H9 (cell line): ENCODE measurements at regions not wholly inside any gene's neighbourhood (a gene's known extent, or its start where the extent isn't known, plus 50 kb on each side); places are given as distances from the start of the nearest gene placed in this dataset.

Experiments
- DNase-seq: peaks from one replicate; pipeline ENCODE4 v3.0.0-alpha.2; 2017
- H2AFZ ChIP-seq: one replicate; pipeline ENCODE4 v1.6.1; 2013; ENCODE audit warnings: mild to moderate bottlenecking, low read length, control low read depth, moderate library complexity
- H2AK5ac ChIP-seq: 2 replicates; pipeline ENCODE4 v1.6.1; 2013; ENCODE audit warnings: low read length, control low read depth, mixed read lengths; ENCODE audit not compliant: insufficient read length
- H2BK120ac ChIP-seq: one replicate; pipeline ENCODE4 v1.6.1; 2013; ENCODE audit warnings: low read depth, mild to moderate bottlenecking, low read length, control low read depth, inconsistent platforms; ENCODE audit not compliant: poor library complexity, severe bottlenecking
- H2BK12ac ChIP-seq: 2 replicates; pipeline ENCODE4 v1.6.1; 2013; ENCODE audit warnings: low read length, control low read depth, mixed read lengths, low read depth; ENCODE audit not compliant: insufficient read length
- H2BK15ac ChIP-seq: 2 replicates; pipeline ENCODE4 v1.6.1; 2013; ENCODE audit warnings: low read depth, low read length, control low read depth
- H2BK20ac ChIP-seq: one replicate; pipeline ENCODE4 v1.6.1; 2013; ENCODE audit warnings: low read depth, mild to moderate bottlenecking, low read length, control low read depth, inconsistent platforms; ENCODE audit not compliant: poor library complexity, severe bottlenecking
- H2BK5ac ChIP-seq: 2 replicates; pipeline ENCODE4 v1.6.1; 2013; ENCODE audit warnings: low read length, control low read depth, mixed read lengths; ENCODE audit not compliant: insufficient read length
- H3K14ac ChIP-seq: 2 replicates; pipeline ENCODE4 v1.6.1; 2013; ENCODE audit warnings: low read length, control low read depth; ENCODE audit not compliant: insufficient read depth
- H3K18ac ChIP-seq: 2 replicates; pipeline ENCODE4 v1.6.1; 2013; ENCODE audit warnings: low read depth, mild to moderate bottlenecking, mixed read lengths, low read length, control low read depth; ENCODE audit not compliant: insufficient read length
- H3K23ac ChIP-seq: 2 replicates; pipeline ENCODE4 v1.6.1; 2013; ENCODE audit warnings: low read length, control low read depth, mixed read lengths, low read depth; ENCODE audit not compliant: insufficient read length
- H3K23me2 ChIP-seq: 2 replicates; pipeline ENCODE4 v1.6.1; 2013; ENCODE audit warnings: low read depth, mild to moderate bottlenecking, mixed read lengths, low read length, control low read depth; ENCODE audit not compliant: insufficient read length, poor library complexity, severe bottlenecking
- H3K27ac ChIP-seq: 2 replicates; pipeline ENCODE4 v1.5.1; 2013; ENCODE audit warnings: low read length, control low read depth, mixed read lengths, low read depth; ENCODE audit not compliant: insufficient read length
- H3K27me3 ChIP-seq: 2 replicates; pipeline ENCODE4 v1.6.1; 2013; ENCODE audit warnings: low read length, control low read depth, inconsistent platforms; ENCODE audit not compliant: insufficient read depth
- H3K4ac ChIP-seq: 2 replicates; pipeline ENCODE4 v1.6.1; 2013; ENCODE audit warnings: low read depth, mild to moderate bottlenecking, control low read depth, inconsistent platforms, low read length, moderate library complexity
- H3K4me1 ChIP-seq: 2 replicates; pipeline ENCODE4 v1.6.1; 2013; ENCODE audit warnings: low read length, control low read depth, inconsistent platforms; ENCODE audit not compliant: insufficient read depth
- H3K4me2 ChIP-seq: 2 replicates; pipeline ENCODE4 v1.6.1; 2013; ENCODE audit warnings: low read length, control low read depth, mixed read lengths; ENCODE audit not compliant: insufficient read length, insufficient read depth
- H3K56ac ChIP-seq: 2 replicates; pipeline ENCODE4 v1.6.1; 2013; ENCODE audit warnings: low read depth, mild to moderate bottlenecking, mixed read lengths, low read length, control low read depth; ENCODE audit not compliant: insufficient read length
- H3K79me1 ChIP-seq: 2 replicates; pipeline ENCODE4 v1.6.1; 2013; ENCODE audit warnings: low read depth, mild to moderate bottlenecking, moderate library complexity, low read length, control low read depth, inconsistent platforms; ENCODE audit not compliant: insufficient read depth, poor library complexity, severe bottlenecking
- H3K79me2 ChIP-seq: 2 replicates; pipeline ENCODE4 v1.6.1; 2013; ENCODE audit warnings: low read length, control low read depth, inconsistent platforms; ENCODE audit not compliant: insufficient read depth
- H3K9ac ChIP-seq: 2 replicates; pipeline ENCODE4 v1.6.1; 2013; ENCODE audit warnings: low read length, control low read depth, mixed read lengths; ENCODE audit not compliant: insufficient read length; ENCODE audit errors: extremely low read depth
- H3K9me3 ChIP-seq: one replicate; pipeline ENCODE4 v1.6.1; 2013; ENCODE audit warnings: low read depth, low read length, inconsistent platforms; ENCODE audit not compliant: control insufficient read depth
- H3T11ph ChIP-seq: one replicate; pipeline ENCODE4 v1.6.1; 2013; ENCODE audit warnings: mild to moderate bottlenecking, low read length, control low read depth, inconsistent platforms
- H4K20me1 ChIP-seq: one replicate; pipeline ENCODE4 v1.6.1; 2013; ENCODE audit not compliant: control insufficient read depth, insufficient read length, insufficient read depth
- H4K5ac ChIP-seq: 2 replicates; pipeline ENCODE4 v1.6.1; 2013; ENCODE audit warnings: low read depth, mild to moderate bottlenecking, mixed read lengths, low read length, control low read depth; ENCODE audit not compliant: insufficient read length
- H4K8ac ChIP-seq: replicated peaks from 2 replicates; pipeline ENCODE4 v1.6.1; 2013; ENCODE audit warnings: low read length, control low read depth, mixed read lengths, low read depth; ENCODE audit not compliant: insufficient read length
- H4K91ac ChIP-seq: 2 replicates; pipeline ENCODE4 v1.6.1; 2013; ENCODE audit warnings: low read depth, mild to moderate bottlenecking, moderate library complexity, mixed read lengths, low read length, control low read depth; ENCODE audit not compliant: insufficient read length
- H3K27ac Mint-ChIP-seq, 3 experiments: 2 replicates in 2 of 3; 3 replicates in 1 of 3; pipeline ENCODE4 v1.8.0; 2020 to 2021; ENCODE audit warnings: mixed read lengths in 3 of 3, mild to moderate bottlenecking in 1 of 3, moderate library complexity in 1 of 3
- H3K27me3 Mint-ChIP-seq: 2 replicates; pipeline ENCODE4 v1.8.0; 2021; ENCODE audit warnings: low read depth, mild to moderate bottlenecking, moderate library complexity, mixed read lengths
- H3K36me3 Mint-ChIP-seq, 3 experiments: 2 replicates in 2 of 3; 3 replicates in 1 of 3; pipeline ENCODE4 v1.8.0; 2020 to 2021; ENCODE audit warnings: low read depth in 3 of 3, mixed read lengths in 3 of 3; ENCODE audit not compliant: insufficient read depth in 1 of 3
- H3K4me1 Mint-ChIP-seq, 2 experiments: 2 replicates each; pipeline ENCODE4 v1.8.0; 2020; ENCODE audit warnings: mixed read lengths in 2 of 2
- H3K4me3 Mint-ChIP-seq, 2 experiments: 2 replicates in 1 of 2; 3 replicates in 1 of 2; pipeline ENCODE4 v1.8.0; 2020 to 2021; ENCODE audit warnings: mild to moderate bottlenecking in 2 of 2, mixed read lengths in 2 of 2, moderate library complexity in 1 of 2
- H3K9me3 Mint-ChIP-seq, 2 experiments: 2 replicates in 1 of 2; 3 replicates in 1 of 2; pipeline ENCODE4 v1.8.0; 2020; ENCODE audit warnings: mild to moderate bottlenecking in 2 of 2, mixed read lengths in 2 of 2, moderate library complexity in 1 of 2
- WGBS: extraction: QIAGEN DNeasy Blood & Tissue Kit; methylation state at CpG from one replicate; pipeline ENCODE4 v1.1.7; 2013; ENCODE audit warnings: missing lambda C conversion rate, low lambda C conversion rate, mixed read lengths; ENCODE audit not compliant: insufficient read length; ENCODE audit errors: extremely low coverage; 5-methylcytosine and 5-hydroxymethylcytosine counted together
- TF ChIP-seq, protein P1 (sequence below): fragments of 200-600 bp; sonication (generic); conservative IDR thresholded peaks from 3 replicates; pipeline ENCODE4 v1.8.0; 2021; ENCODE audit warnings: antibody characterized with exemption, mild to moderate bottlenecking

DNA sequence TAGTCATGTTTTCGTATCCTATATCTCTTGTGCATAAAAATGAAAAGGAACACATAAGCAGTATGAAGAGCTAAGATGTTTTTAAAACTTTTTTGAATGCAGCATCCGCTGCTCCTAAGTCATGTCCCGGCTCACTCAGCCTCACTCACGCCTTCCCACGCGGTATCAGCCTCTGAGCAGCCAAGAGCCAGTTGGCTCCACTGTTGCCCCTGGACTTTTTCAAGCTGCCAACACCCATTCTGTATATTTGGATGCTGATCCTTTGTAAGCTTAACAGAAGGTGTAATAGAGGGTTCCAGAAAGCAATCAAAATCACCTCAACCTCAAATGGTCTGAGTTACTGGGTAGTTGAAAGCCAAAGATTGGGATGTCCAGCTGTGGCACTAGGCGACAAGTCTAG is 139.3 kb downstream of the TTLL2 start:
- H4K20me1 ChIP-seq = no peaks in the 10 kb centered on the region
- no peak overlapping the region for H3K18ac ChIP-seq
- Mint-ChIP-seq H3K9me3 (no peaks in the 10 kb centered on the region), H3K36me3 (no peaks in the 10 kb centered on the region; a peak in 1 of 7 replicates), H3K27me3 (peaks cover 6% of the 10 kb centered on the region), H3K4me1 (peaks cover 10 to 28% of the 10 kb centered on the region in 2 experiments), H3K27ac (no peak overlapping the region), H3K4me3 (no peak overlapping the region)
- no peak overlapping the region for H3K56ac ChIP-seq
- H3K27me3 ChIP-seq = no peaks in the 10 kb centered on the region
- no peaks in the 10 kb centered on the region for H3K79me1 ChIP-seq
- TF ChIP-seq, protein P1, sequence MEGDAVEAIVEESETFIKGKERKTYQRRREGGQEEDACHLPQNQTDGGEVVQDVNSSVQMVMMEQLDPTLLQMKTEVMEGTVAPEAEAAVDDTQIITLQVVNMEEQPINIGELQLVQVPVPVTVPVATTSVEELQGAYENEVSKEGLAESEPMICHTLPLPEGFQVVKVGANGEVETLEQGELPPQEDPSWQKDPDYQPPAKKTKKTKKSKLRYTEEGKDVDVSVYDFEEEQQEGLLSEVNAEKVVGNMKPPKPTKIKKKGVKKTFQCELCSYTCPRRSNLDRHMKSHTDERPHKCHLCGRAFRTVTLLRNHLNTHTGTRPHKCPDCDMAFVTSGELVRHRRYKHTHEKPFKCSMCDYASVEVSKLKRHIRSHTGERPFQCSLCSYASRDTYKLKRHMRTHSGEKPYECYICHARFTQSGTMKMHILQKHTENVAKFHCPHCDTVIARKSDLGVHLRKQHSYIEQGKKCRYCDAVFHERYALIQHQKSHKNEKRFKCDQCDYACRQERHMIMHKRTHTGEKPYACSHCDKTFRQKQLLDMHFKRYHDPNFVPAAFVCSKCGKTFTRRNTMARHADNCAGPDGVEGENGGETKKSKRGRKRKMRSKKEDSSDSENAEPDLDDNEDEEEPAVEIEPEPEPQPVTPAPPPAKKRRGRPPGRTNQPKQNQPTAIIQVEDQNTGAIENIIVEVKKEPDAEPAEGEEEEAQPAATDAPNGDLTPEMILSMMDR = no peak
- H3K4me1 ChIP-seq = no peaks in the 10 kb centered on the region
- no peak overlapping the region for H3K9ac ChIP-seq
- H2BK120ac ChIP-seq = no peak overlapping the region
- no peak overlapping the region for H2BK15ac ChIP-seq
- no peak overlapping the region for H4K91ac ChIP-seq
- H3K4ac ChIP-seq = no peak overlapping the region
- no peak overlapping the region for H2BK20ac ChIP-seq
- H3K23ac ChIP-seq = no peak overlapping the region
- H3K23me2 ChIP-seq = no peaks in the 10 kb centered on the region
- no peak overlapping the region for H4K8ac ChIP-seq
- no peak overlapping the region for H4K5ac ChIP-seq
- H3K14ac ChIP-seq = no peak overlapping the region
- no peak overlapping the region for H3T11ph ChIP-seq
- H2BK5ac ChIP-seq = no peak overlapping the region
- no peak overlapping the region for H2BK12ac ChIP-seq
- H3K27ac ChIP-seq = no peak overlapping the region
- WGBS = no CpG with 5 or more reads among the region's 7 CpGs
- H3K9me3 ChIP-seq = no peaks in the 10 kb centered on the region
- DNase-seq = no peak
- H2AFZ ChIP-seq = no peak overlapping the region
- H3K79me2 ChIP-seq = no peaks in the 10 kb centered on the region
- H2AK5ac ChIP-seq = no peak overlapping the region
- H3K4me2 ChIP-seq = no peak overlapping the region
